ENCODE measurements at regions not wholly inside any gene's neighbourhood (a gene's known extent, or its start where the extent isn't known, plus 50 kb on each side); places are given as distances from the start of the nearest gene placed in this dataset.
A peak's percentile ranks its signal among the peaks of the same experiment; 100 is the strongest.

DNA sequence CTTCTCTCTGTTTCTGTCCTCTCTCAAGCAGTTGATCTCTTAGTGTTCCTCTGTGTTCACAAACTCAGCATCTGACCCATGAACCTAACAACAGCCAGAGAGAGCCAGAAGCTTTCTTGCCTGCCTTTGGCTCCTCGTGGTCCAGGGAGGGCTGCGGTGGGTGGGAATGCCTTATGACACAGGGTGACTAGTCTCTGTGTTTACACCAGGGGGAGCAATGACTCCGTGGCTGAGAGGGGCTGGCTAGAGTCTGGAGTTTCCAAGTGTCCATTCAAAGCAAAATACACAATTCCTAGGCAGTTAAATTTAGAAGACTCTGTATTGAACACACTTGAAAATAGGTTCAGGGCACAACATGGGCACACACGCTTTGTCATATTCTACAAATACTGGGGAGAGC lies 370.0 kb upstream of the FRG2C start:
- intact Hi-C loops (cut with micrococcal nuclease) = loop anchor here (1.0 to 2.0 kb wide), 2 partner anchors 135 to 258 kb away; no protein-coding TSS in a partner anchor
- Histone ChIP-seq H3K9me2 (ENCODE audit: insufficient read depth) (no peaks in the 10 kb centered on the region), H3K4me3 (replicated peaks in 1 of 2; ENCODE audit: low read depth in 1 of 2, low read length in 2 of 2) (no peak overlapping the region), H3K79me2 (ENCODE audit: insufficient read depth, low read length) (no peaks in the 10 kb centered on the region), H3K9me3 (ENCODE audit: control insufficient read depth in 1 of 2, insufficient read depth in 1 of 2, low read depth in 1 of 2, low read length in 2 of 2) (no peaks in the 10 kb centered on the region), H3K27ac (ENCODE audit: low read depth, low read length) (no peak overlapping the region), H3K9ac (ENCODE audit: low read length) (no peak overlapping the region), H3K4me2 (ENCODE audit: low read length) (no peak overlapping the region), H3K27me3 (ENCODE audit: insufficient read depth, low read length) (no peaks in the 10 kb centered on the region), H2AFZ (ENCODE audit: low read depth, low read length, poor library complexity, severe bottlenecking) (no peak overlapping the region), H3K4me1 (ENCODE audit: control insufficient read depth in 1 of 2, insufficient read depth in 2 of 2, low read length in 2 of 2) (no peaks in the 10 kb centered on the region), H3K36me3 (ENCODE audit: control insufficient read depth in 1 of 2, insufficient read depth in 2 of 2, low read length in 2 of 2) (no peaks in the 10 kb centered on the region), H4K20me1 (ENCODE audit: insufficient read depth) (no peaks in the 10 kb centered on the region)
- RAD21 ChIA-PET (ENCODE audit: low non-redundant PET in 1 of 2, low total read pairs in 2 of 2, uncharacterized antibody in 2 of 2, unreplicated experiment in 2 of 2) = interaction anchor here in 1 of 2 experiments (0.7 kb wide), 1 partner anchor 141 kb away, joined by 3 read pairs; no protein-coding TSS in a partner anchor
- DNase-seq (ENCODE audit: low read depth, low spot score) (no peak), ATAC-seq (peak; percentile 97)
- POLR2A ChIA-PET = no interaction called here
- TF ChIP-seq RAD21 (IDR thresholded peaks at IDR 0.05; ENCODE audit: low read depth) (peak; percentile 60), JUND (IDR thresholded peaks at IDR 0.05) (no peak)
- TF ChIP-seq, protein P1, sequence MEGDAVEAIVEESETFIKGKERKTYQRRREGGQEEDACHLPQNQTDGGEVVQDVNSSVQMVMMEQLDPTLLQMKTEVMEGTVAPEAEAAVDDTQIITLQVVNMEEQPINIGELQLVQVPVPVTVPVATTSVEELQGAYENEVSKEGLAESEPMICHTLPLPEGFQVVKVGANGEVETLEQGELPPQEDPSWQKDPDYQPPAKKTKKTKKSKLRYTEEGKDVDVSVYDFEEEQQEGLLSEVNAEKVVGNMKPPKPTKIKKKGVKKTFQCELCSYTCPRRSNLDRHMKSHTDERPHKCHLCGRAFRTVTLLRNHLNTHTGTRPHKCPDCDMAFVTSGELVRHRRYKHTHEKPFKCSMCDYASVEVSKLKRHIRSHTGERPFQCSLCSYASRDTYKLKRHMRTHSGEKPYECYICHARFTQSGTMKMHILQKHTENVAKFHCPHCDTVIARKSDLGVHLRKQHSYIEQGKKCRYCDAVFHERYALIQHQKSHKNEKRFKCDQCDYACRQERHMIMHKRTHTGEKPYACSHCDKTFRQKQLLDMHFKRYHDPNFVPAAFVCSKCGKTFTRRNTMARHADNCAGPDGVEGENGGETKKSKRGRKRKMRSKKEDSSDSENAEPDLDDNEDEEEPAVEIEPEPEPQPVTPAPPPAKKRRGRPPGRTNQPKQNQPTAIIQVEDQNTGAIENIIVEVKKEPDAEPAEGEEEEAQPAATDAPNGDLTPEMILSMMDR (IDR thresholded peaks at IDR 0.05 in 2 of 3, conservative IDR thresholded peaks at IDR 0.05 in 1 of 3; ENCODE audit: borderline replicate concordance in 1 of 3, insufficient read depth in 1 of 3, low read depth in 2 of 3, low read length in 2 of 3) = peak; percentile 53 to 67 (median 57); a peak in 5 of 6 replicates
- CTCF ChIA-PET = interaction anchor here (1.0 to 1.4 kb wide), 3 partner anchors 126 to 136 kb away, joined by 4 read pairs; no protein-coding TSS in a partner anchor
- no TSS peak for BruUV-seq (replicated peaks)

DNA sequence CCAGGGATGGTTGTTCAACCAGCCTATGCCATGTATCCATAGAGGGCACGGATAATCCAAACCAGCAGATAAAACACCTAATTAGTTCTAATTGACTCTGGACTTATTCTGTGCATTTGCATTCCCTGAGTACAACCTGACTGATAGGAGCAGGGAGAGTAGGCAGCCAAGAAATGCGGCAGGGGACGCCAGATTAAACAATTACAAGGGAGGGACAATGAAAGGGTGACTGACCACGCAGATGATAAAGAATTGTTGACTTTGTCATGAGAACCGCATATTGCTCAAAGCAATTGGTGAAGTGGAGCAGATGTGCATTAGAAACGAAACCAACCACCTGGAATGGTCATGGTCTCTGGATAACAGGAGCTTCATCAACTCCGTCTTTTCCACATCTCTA lies 369.1 kb upstream of the FRG2C start:
- no peak overlapping the region for H3K4me3 ChIP-seq (replicated peaks in 1 of 2; ENCODE audit: low read depth in 1 of 2, low read length in 2 of 2)
- ATAC-seq (no peak), DNase-seq (ENCODE audit: low read depth, low spot score) (no peak)
- no peak overlapping the region for H3K9ac ChIP-seq (ENCODE audit: low read length)
- ChIA-PET POLR2A (no interaction called here), CTCF (no interaction called here), RAD21 (ENCODE audit: low non-redundant PET in 1 of 2, low total read pairs in 2 of 2, uncharacterized antibody in 2 of 2, unreplicated experiment in 2 of 2) (no interaction called here)
- intact Hi-C loops (cut with micrococcal nuclease) = loop anchor here (2.0 kb wide), 1 partner anchor 134 kb away; no protein-coding TSS in a partner anchor
- H4K20me1 ChIP-seq (ENCODE audit: insufficient read depth) = no peaks in the 10 kb centered on the region
- H3K79me2 ChIP-seq (ENCODE audit: insufficient read depth, low read length) = no peaks in the 10 kb centered on the region
- H3K4me2 ChIP-seq (ENCODE audit: low read length) = no peak overlapping the region
- BruUV-seq (replicated peaks) = no TSS peak
- H3K9me3 ChIP-seq (ENCODE audit: control insufficient read depth in 1 of 2, insufficient read depth in 1 of 2, low read depth in 1 of 2, low read length in 2 of 2) = no peaks in the 10 kb centered on the region
- no peak overlapping the region for H3K27ac ChIP-seq (ENCODE audit: low read depth, low read length)
- no peaks in the 10 kb centered on the region for H3K4me1 ChIP-seq (ENCODE audit: control insufficient read depth in 1 of 2, insufficient read depth in 2 of 2, low read length in 2 of 2)
- H3K9me2 ChIP-seq (ENCODE audit: insufficient read depth) = no peaks in the 10 kb centered on the region
- no peaks in the 10 kb centered on the region for H3K27me3 ChIP-seq (ENCODE audit: insufficient read depth, low read length)
- H2AFZ ChIP-seq (ENCODE audit: low read depth, low read length, poor library complexity, severe bottlenecking) = no peak overlapping the region
- H3K36me3 ChIP-seq (ENCODE audit: control insufficient read depth in 1 of 2, insufficient read depth in 2 of 2, low read length in 2 of 2) = no peaks in the 10 kb centered on the region
- TF ChIP-seq SIN3A (IDR thresholded peaks at IDR 0.05; ENCODE audit: low read depth) = no peak
- no peak for TF ChIP-seq EZH2 (IDR thresholded peaks at IDR 0.05)
- no peak for TF ChIP-seq EZH2phosphoT487 (IDR thresholded peaks at IDR 0.05; ENCODE audit: borderline replicate concordance)
- TF ChIP-seq EGR1 (IDR thresholded peaks at IDR 0.05; ENCODE audit: low read depth) = no peak
- TF ChIP-seq SRF (IDR thresholded peaks at IDR 0.05; ENCODE audit: low read depth) = no peak
- no peak for TF ChIP-seq ZNF274 (IDR thresholded peaks at IDR 0.05; ENCODE audit: low read depth, low read length)
- TF ChIP-seq YY1 (IDR thresholded peaks at IDR 0.05; ENCODE audit: extremely low read depth, insufficient replicate concordance, low read depth, low read length) = no peak
- TF ChIP-seq ELF1 (IDR thresholded peaks at IDR 0.05; ENCODE audit: borderline replicate concordance, low read depth) = no peak
- no peak for TF ChIP-seq POLR2A (IDR thresholded peaks at IDR 0.05; ENCODE audit: borderline replicate concordance, extremely low read depth, insufficient read depth, insufficient read length)
- TF ChIP-seq ZFX (IDR thresholded peaks at IDR 0.05) = no peak
- TF ChIP-seq, protein P2, sequence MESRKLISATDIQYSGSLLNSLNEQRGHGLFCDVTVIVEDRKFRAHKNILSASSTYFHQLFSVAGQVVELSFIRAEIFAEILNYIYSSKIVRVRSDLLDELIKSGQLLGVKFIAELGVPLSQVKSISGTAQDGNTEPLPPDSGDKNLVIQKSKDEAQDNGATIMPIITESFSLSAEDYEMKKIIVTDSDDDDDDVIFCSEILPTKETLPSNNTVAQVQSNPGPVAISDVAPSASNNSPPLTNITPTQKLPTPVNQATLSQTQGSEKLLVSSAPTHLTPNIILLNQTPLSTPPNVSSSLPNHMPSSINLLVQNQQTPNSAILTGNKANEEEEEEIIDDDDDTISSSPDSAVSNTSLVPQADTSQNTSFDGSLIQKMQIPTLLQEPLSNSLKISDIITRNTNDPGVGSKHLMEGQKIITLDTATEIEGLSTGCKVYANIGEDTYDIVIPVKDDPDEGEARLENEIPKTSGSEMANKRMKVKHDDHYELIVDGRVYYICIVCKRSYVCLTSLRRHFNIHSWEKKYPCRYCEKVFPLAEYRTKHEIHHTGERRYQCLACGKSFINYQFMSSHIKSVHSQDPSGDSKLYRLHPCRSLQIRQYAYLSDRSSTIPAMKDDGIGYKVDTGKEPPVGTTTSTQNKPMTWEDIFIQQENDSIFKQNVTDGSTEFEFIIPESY (IDR thresholded peaks at IDR 0.05; ENCODE audit: extremely low read depth, insufficient replicate concordance, low read length) = no peak
- TF ChIP-seq POLR2AphosphoS5 (IDR thresholded peaks at IDR 0.05; ENCODE audit: low read depth, low read length) = no peak
- no peak for TF ChIP-seq JUND (IDR thresholded peaks at IDR 0.05)

Measured in HCT116 (cell line).